Ascending aorta (tissue), 2 donors: ENCODE measurements at regions not wholly inside any gene's neighbourhood (a gene's known extent, or its start where the extent isn't known, plus 50 kb on each side); places are given as distances from the start of the nearest gene placed in this dataset.

Experiments
- DNase-seq, 2 donors: peaks; one replicate each; pipeline ENCODE4 v3.0.0-alpha.2; 2019; ENCODE audit warnings: low spot score in 2 of 2
- H3K27ac ChIP-seq, 2 donors: fragments of 200-600 bp; sonication (generic); one replicate each; pipeline ENCODE4 v1.5.1; 2016 to 2017; ENCODE audit warnings: mild to moderate bottlenecking in 1 of 2
- H3K27me3 ChIP-seq: fragments of 200-600 bp; sonication (generic); one replicate; pipeline ENCODE4 v1.5.1; 2017
- H3K36me3 ChIP-seq, 2 donors: fragments of 200-600 bp; sonication (generic); one replicate each; pipeline ENCODE4 v1.5.1; 2016
- H3K4me1 ChIP-seq, 2 donors: fragments of 200-600 bp; sonication (generic); one replicate each; pipeline ENCODE4 v1.5.1; 2016 to 2017; ENCODE audit warnings: mild to moderate bottlenecking in 1 of 2
- H3K4me3 ChIP-seq, 2 donors: fragments of 200-600 bp; sonication (generic); one replicate each; pipeline ENCODE4 v1.5.1; 2016 to 2017; ENCODE audit warnings: mild to moderate bottlenecking in 1 of 2
- H3K9me3 ChIP-seq, 2 donors: fragments of 200-600 bp; sonication (generic); one replicate each; pipeline ENCODE4 v1.5.1; 2016
- CTCF ChIP-seq, 3 experiments: fragments of 200-600 bp in 2 of 3; fragments of 450-650 bp in 1 of 3; sonication (generic) in 2 of 3; IDR thresholded peaks; one replicate each; pipeline ENCODE4 v1.5.1; 2016 to 2019; ENCODE audit warnings: antibody characterized with exemption in 3 of 3, mild to moderate bottlenecking in 1 of 3, moderate library complexity in 1 of 3
- intact Hi-C: fragments of 100-400 bp; cut with DNase I; formaldehyde crosslinking; loops from one replicate; pipeline ENCODE4 v1.15.1; 2023

GRCh38 chr2:195307751-195308150, 349.3 kb upstream of the SLC39A10 start:
- Histone ChIP-seq H3K27ac (no peak overlapping the region), H3K4me3 (no peak overlapping the region), H3K27me3 (no peaks in the 10 kb centered on the region), H3K36me3 (no peaks in the 10 kb centered on the region), H3K4me1 (no peaks in the 10 kb centered on the region), H3K9me3 (no peaks in the 10 kb centered on the region)
- DNase-seq = no peak
- intact Hi-C loops = no loop called here
- no peak for TF ChIP-seq CTCF (IDR thresholded peaks at IDR 0.05)

- H3K9me3 ChIP-seq = no peaks in the 10 kb centered on the region
- H3K4me1 ChIP-seq = no peaks in the 10 kb centered on the region
- no peaks in the 10 kb centered on the region for H3K27me3 ChIP-seq
- intact Hi-C loops = no loop called here
- no peak overlapping the region for H3K27ac ChIP-seq
- no peak overlapping the region for H3K4me3 ChIP-seq
- DNase-seq = no peak
- no peaks in the 10 kb centered on the region for H3K36me3 ChIP-seq
- no peak for TF ChIP-seq CTCF (IDR thresholded peaks at IDR 0.05)
These were observed 352.7 kb upstream of the SLC39A10 start for GRCh38 chr2:195304310-195304709.

- intact Hi-C loops = no loop called here
These were observed 356.4 kb upstream of the SLC39A10 start for GRCh38 chr2:195300631-195301030.

GRCh38 chr2:195299600-195299999, 357.4 kb upstream of the SLC39A10 start:
- TF ChIP-seq CTCF (IDR thresholded peaks at IDR 0.05) = no peak
- intact Hi-C loops = no loop called here

More at GRCh38 chr2:195300631-195301030, 356.4 kb upstream of the SLC39A10 start:
- no peak for DNase-seq
- Histone ChIP-seq H3K36me3 (no peaks in the 10 kb centered on the region), H3K27me3 (no peaks in the 10 kb centered on the region), H3K4me3 (no peak overlapping the region), H3K4me1 (no peaks in the 10 kb centered on the region), H3K27ac (no peak overlapping the region), H3K9me3 (no peaks in the 10 kb centered on the region)
- no peak for TF ChIP-seq CTCF (IDR thresholded peaks at IDR 0.05)

GRCh38 chr2:195296490-195296889, 360.5 kb upstream of the SLC39A10 start:
- Histone ChIP-seq H3K4me1 (no peaks in the 10 kb centered on the region), H3K27ac (no peak overlapping the region), H3K9me3 (no peaks in the 10 kb centered on the region), H3K4me3 (no peak overlapping the region), H3K27me3 (no peaks in the 10 kb centered on the region), H3K36me3 (no peaks in the 10 kb centered on the region)
- no peak for TF ChIP-seq CTCF (IDR thresholded peaks at IDR 0.05)
- no peak for DNase-seq
- intact Hi-C loops = no loop called here

More at GRCh38 chr2:195299600-195299999, 357.4 kb upstream of the SLC39A10 start:
- Histone ChIP-seq H3K9me3 (no peaks in the 10 kb centered on the region), H3K4me1 (no peaks in the 10 kb centered on the region), H3K27ac (no peak overlapping the region), H3K27me3 (no peaks in the 10 kb centered on the region), H3K36me3 (no peaks in the 10 kb centered on the region), H3K4me3 (no peak overlapping the region)
- no peak for DNase-seq

GRCh38 chr2:195289081-195289480, 367.9 kb upstream of the SLC39A10 start:
- Histone ChIP-seq H3K4me3 (no peak overlapping the region), H3K27me3 (no peaks in the 10 kb centered on the region), H3K27ac (no peak overlapping the region), H3K36me3 (no peaks in the 10 kb centered on the region), H3K9me3 (no peaks in the 10 kb centered on the region), H3K4me1 (no peaks in the 10 kb centered on the region)
- intact Hi-C loops = no loop called here
- TF ChIP-seq CTCF (IDR thresholded peaks at IDR 0.05) = no peak
- DNase-seq = no peak
